HEK293 (cell line): ENCODE measurements at regions not wholly inside any gene's neighbourhood (a gene's known extent, or its start where the extent isn't known, plus 50 kb on each side); places are given as distances from the start of the nearest gene placed in this dataset.

ENCODE experiments used
- CTCF ChIA-PET: fragments of 350-600 bp; formaldehyde crosslinking; extraction: SDS; loops from one replicate; lab custom pipeline; 2021; ENCODE audit warnings: antibody characterized with exemption; lab: Yijun Ruan, JAX
- POLR2A ChIA-PET: fragments of 300-600 bp; formaldehyde crosslinking; extraction: SDS; loops from one replicate; lab custom pipeline; 2020; ENCODE audit warnings: antibody characterized with exemption, inconsistent platforms; lab: Yijun Ruan, JAX
- H3K27ac ChIP-seq: fragments of 200-500 bp; sonication (Bioruptor generic); 2 replicates; pipeline ENCODE4 v1.5.1; 2014; ENCODE audit warnings: low read depth, low read length, control low read depth, inconsistent platforms; ENCODE audit errors: extremely low read depth
- H3K36me3 ChIP-seq, 2 experiments: fragments of 200-500 bp in 1 of 2; sonication (Bioruptor generic) in 1 of 2; 1 replicate in 1 of 2; 2 replicates in 1 of 2; pipeline ENCODE4 v1.5.1; 2014 to 2017; ENCODE audit warnings: inconsistent platforms in 2 of 2, low read length in 2 of 2; ENCODE audit not compliant: control insufficient read depth in 2 of 2, insufficient read depth in 1 of 2
- H3K4me1 ChIP-seq: fragments of 200-500 bp; sonication (Bioruptor generic); 2 replicates; pipeline ENCODE4 v1.5.1; 2014; ENCODE audit warnings: mild to moderate bottlenecking, low read length, inconsistent platforms; ENCODE audit not compliant: control insufficient read depth, insufficient read depth
- H3K4me3 ChIP-seq: 2 replicates; pipeline ENCODE4 v1.5.1; 2011; ENCODE audit warnings: low read depth, mild to moderate bottlenecking, control low read depth, low read length, moderate library complexity
- H3K9me3 ChIP-seq: fragments of 200-500 bp; sonication (Bioruptor generic); 2 replicates; pipeline ENCODE4 v1.5.1; 2014; ENCODE audit warnings: low read depth, low read length, inconsistent platforms; ENCODE audit not compliant: control insufficient read depth, insufficient read depth
- BCL11B ChIP-seq: fragments of 450-650 bp; formaldehyde crosslinking; IDR thresholded peaks from 2 replicates; pipeline ENCODE4 v1.5.1; 2016; ENCODE audit warnings: low read depth, missing biosample characterization, missing genetic modification characterization
- EGR2 ChIP-seq: fragments of 450-650 bp; formaldehyde crosslinking; IDR thresholded peaks from 2 replicates; pipeline ENCODE4 v1.5.1; 2016; ENCODE audit warnings: low read depth, missing biosample characterization, missing genetic modification characterization
- TCF7L2 ChIP-seq: IDR thresholded peaks from 2 replicates; pipeline ENCODE4 v1.6.1; 2011; ENCODE audit warnings: low read depth, mild to moderate bottlenecking, inconsistent platforms, low read length, moderate library complexity, borderline replicate concordance
- TRIM28 ChIP-seq: IDR thresholded peaks from 2 replicates; pipeline ENCODE4 v1.6.1; 2011; ENCODE audit warnings: low read length, control low read depth, borderline replicate concordance
- TSHZ1 ChIP-seq: fragments of 450-650 bp; formaldehyde crosslinking; IDR thresholded peaks from 2 replicates; pipeline ENCODE4 v1.5.1; 2016; ENCODE audit warnings: missing biosample characterization, missing genetic modification characterization, borderline replicate concordance
- ZNF155 ChIP-seq: fragments of 450-650 bp; formaldehyde crosslinking; IDR thresholded peaks from 2 replicates; pipeline ENCODE4 v1.5.1; 2016; ENCODE audit warnings: missing biosample characterization, missing genetic modification characterization
- ZNF184 ChIP-seq: fragments of 450-650 bp; IDR thresholded peaks from 2 replicates; pipeline ENCODE4 v1.5.1; 2018; ENCODE audit warnings: missing biosample characterization, mild to moderate bottlenecking, missing genetic modification characterization
- ZNF266 ChIP-seq: fragments of 450-650 bp; formaldehyde crosslinking; IDR thresholded peaks from 2 replicates; pipeline ENCODE4 v1.5.1; 2016; ENCODE audit warnings: missing biosample characterization, missing genetic modification characterization, low read depth
- ZNF292 ChIP-seq: fragments of 450-650 bp; formaldehyde crosslinking; IDR thresholded peaks from 2 replicates; pipeline ENCODE4 v1.5.1; 2016; ENCODE audit warnings: low read depth, missing biosample characterization, missing genetic modification characterization, borderline replicate concordance
- ZNF311 ChIP-seq: fragments of 450-650 bp; formaldehyde crosslinking; IDR thresholded peaks from 2 replicates; pipeline ENCODE4 v1.5.1; 2017; ENCODE audit warnings: missing biosample characterization, missing genetic modification characterization, borderline replicate concordance
- ZNF341 ChIP-seq: fragments of 450-650 bp; formaldehyde crosslinking; IDR thresholded peaks from 2 replicates; pipeline ENCODE4; 2016; ENCODE audit warnings: low read depth, missing biosample characterization, missing genetic modification characterization
- ZNF416 ChIP-seq: fragments of 450-650 bp; formaldehyde crosslinking; IDR thresholded peaks from 2 replicates; pipeline ENCODE4 v1.5.1; 2016; ENCODE audit warnings: missing biosample characterization, missing genetic modification characterization
- ZNF510 ChIP-seq: fragments of 450-650 bp; formaldehyde crosslinking; IDR thresholded peaks from 2 replicates; pipeline ENCODE4 v1.5.1; 2018; ENCODE audit warnings: mild to moderate bottlenecking, missing genetic modification characterization, missing biosample characterization; ENCODE audit not compliant: insufficient replicate concordance
- ZNF518A ChIP-seq: fragments of 450-650 bp; formaldehyde crosslinking; conservative IDR thresholded peaks from 2 replicates; pipeline ENCODE4 v1.5.1; 2016; ENCODE audit warnings: low read depth, missing biosample characterization, missing genetic modification characterization
- ZNF549 ChIP-seq: fragments of 450-650 bp; IDR thresholded peaks from 2 replicates; pipeline ENCODE4 v1.5.1; 2018; ENCODE audit warnings: missing biosample characterization, missing genetic modification characterization, mild to moderate bottlenecking, inconsistent platforms, moderate library complexity
- ZNF561 ChIP-seq: fragments of 450-650 bp; IDR thresholded peaks from 2 replicates; pipeline ENCODE4 v1.5.1; 2018; ENCODE audit warnings: missing biosample characterization, missing genetic modification characterization, borderline replicate concordance
- ZNF610 ChIP-seq: fragments of 450-650 bp; formaldehyde crosslinking; IDR thresholded peaks from 2 replicates; pipeline ENCODE4 v1.5.1; 2016; ENCODE audit warnings: missing biosample characterization, missing genetic modification characterization, borderline replicate concordance
- ZNF639 ChIP-seq: fragments of 450-650 bp; formaldehyde crosslinking; IDR thresholded peaks from 2 replicates; pipeline ENCODE4 v1.5.1; 2016; ENCODE audit warnings: missing biosample characterization, missing genetic modification characterization
- ZNF701 ChIP-seq: fragments of 450-650 bp; formaldehyde crosslinking; IDR thresholded peaks from 2 replicates; pipeline ENCODE4 v1.5.1; 2016; ENCODE audit warnings: missing biosample characterization, missing genetic modification characterization
- ZNF776 ChIP-seq: fragments of 450-650 bp; formaldehyde crosslinking; IDR thresholded peaks from 2 replicates; pipeline ENCODE4 v1.5.0; 2017; ENCODE audit warnings: missing biosample characterization, missing genetic modification characterization, borderline replicate concordance
- ZNF837 ChIP-seq: fragments of 450-650 bp; formaldehyde crosslinking; IDR thresholded peaks from 2 replicates; pipeline ENCODE4 v1.5.1; 2016; ENCODE audit warnings: missing biosample characterization, missing genetic modification characterization
- ZXDB ChIP-seq: fragments of 450-650 bp; formaldehyde crosslinking; IDR thresholded peaks from 2 replicates; pipeline ENCODE4 v1.5.1; 2016; ENCODE audit warnings: missing biosample characterization, missing genetic modification characterization

- TF ChIP-seq ZNF416 (tag by site-specific recombination) (no peak), ZNF639 (tag by site-specific recombination) (no peak), ZNF549 (no peak)
- POLR2A ChIA-PET, result no interaction called here
- Histone ChIP-seq H3K36me3 (no peaks in the 10 kb centered on the region), H3K27ac (no peak overlapping the region), H3K4me1 (no peaks in the 10 kb centered on the region), H3K4me3 (no peak overlapping the region), H3K9me3 (no peaks in the 10 kb centered on the region)
- CTCF ChIA-PET, result interaction anchor here (0.7 to 1.3 kb wide), 2 partner anchors 10 to 373 kb away, joined by 3 read pairs; no protein-coding TSS in a partner anchor
These were observed 175.5 kb upstream of the MGAT5 start for GRCh38 chr2:134078354-134078753.

- H3K36me3 ChIP-seq, result no peaks in the 10 kb centered on the region
- CTCF ChIA-PET, result interaction anchor here (0.6 to 0.8 kb wide), 2 partner anchors 166 to 210 kb away, joined by 3 to 4 read pairs; no protein-coding TSS in a partner anchor
- TF ChIP-seq ZNF776 (no peak), TSHZ1 (tag by site-specific recombination) (no peak), ZNF184 (tag by site-specific recombination) (no peak), ZNF561 (tag by site-specific recombination) (no peak), ZNF292 (tag by site-specific recombination) (no peak), TRIM28 (no peak), BCL11B (tag by site-specific recombination) (no peak)
- TF ChIP-seq, all 188 proteins: peak for 0
- POLR2A ChIA-PET, result no interaction called here
- H3K4me3 ChIP-seq, result no peak overlapping the region
- no peak overlapping the region for H3K27ac ChIP-seq
- no peaks in the 10 kb centered on the region for H3K9me3 ChIP-seq
- no peaks in the 10 kb centered on the region for H3K4me1 ChIP-seq
These were observed 174.5 kb upstream of the MGAT5 start for GRCh38 chr2:134079373-134079772.

- Histone ChIP-seq H3K27ac (no peak overlapping the region), H3K4me3 (no peak overlapping the region), H3K4me1 (no peaks in the 10 kb centered on the region), H3K9me3 (no peaks in the 10 kb centered on the region), H3K36me3 (no peaks in the 10 kb centered on the region)
- CTCF ChIA-PET, result interaction anchor here (0.7 kb wide), 1 partner anchor 1100 kb away, joined by 3 read pairs; no protein-coding TSS in a partner anchor
- POLR2A ChIA-PET, result no interaction called here
- no peak for TF ChIP-seq ZNF518A (tag by site-specific recombination)
- no peak for TF ChIP-seq EGR2
- TF ChIP-seq ZNF341, result no peak
- TF ChIP-seq ZNF510 (tag by site-specific recombination), result no peak
- TF ChIP-seq ZNF155 (tag by site-specific recombination), result no peak
- no peak for TF ChIP-seq ZNF610
- TF ChIP-seq ZNF701 (tag by site-specific recombination), result no peak
- no peak for TF ChIP-seq ZNF837 (tag by site-specific recombination)
- no peak for TF ChIP-seq TCF7L2
- no peak for TF ChIP-seq ZXDB (tag by site-specific recombination)
- TF ChIP-seq ZNF266 (tag by site-specific recombination), result no peak
- TF ChIP-seq ZNF311 (tag by site-specific recombination), result no peak
These were observed 173.3 kb upstream of the MGAT5 start for GRCh38 chr2:134080386-134081089.
